ENCODE measurements at regions not wholly inside any gene's neighbourhood (a gene's known extent, or its start where the extent isn't known, plus 50 kb on each side); places are given as distances from the start of the nearest gene placed in this dataset.

DNA sequence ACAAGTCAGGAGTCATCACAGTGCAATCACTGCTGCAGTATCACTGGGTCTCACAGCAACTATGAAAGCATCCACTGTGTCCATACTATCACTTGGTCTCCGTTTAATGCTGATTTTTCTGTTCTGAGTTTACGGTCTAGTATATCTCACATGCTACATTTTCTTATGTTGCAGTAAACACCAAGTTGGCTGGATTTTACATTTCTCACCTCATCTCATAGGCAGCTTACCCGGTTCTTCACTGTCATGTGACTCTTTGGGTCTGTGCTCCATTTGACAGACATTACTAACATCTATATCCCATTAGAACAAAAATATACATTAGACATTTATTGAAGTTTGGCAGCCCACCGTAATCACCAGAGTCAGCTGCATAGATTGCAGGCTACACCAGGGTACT, 115.7 kb upstream of the PRMT8 start:
- H3K27me3 Mint-ChIP-seq (ENCODE audit: low read depth) = no peaks in the 10 kb centered on the region
- ATAC-seq = no peak
- H3K27ac Mint-ChIP-seq = no peak overlapping the region
- ChIA-PET POLR2A (no interaction called here), CTCF (no interaction called here)
- no peaks in the 10 kb centered on the region for H3K36me3 Mint-ChIP-seq
- no peak for TF ChIP-seq ZNF416 (CRISPR knock-in tag; IDR thresholded peaks at IDR 0.05)
- no peak for TF ChIP-seq FOXK1 (CRISPR knock-in tag; IDR thresholded peaks at IDR 0.05)
- no peak for TF ChIP-seq NFYB (CRISPR knock-in tag; conservative IDR thresholded peaks at IDR 0.05; ENCODE audit: low read depth)
- TF ChIP-seq SMAD4 (CRISPR knock-in tag; IDR thresholded peaks at IDR 0.05) = no peak
- TF ChIP-seq, protein P1, sequence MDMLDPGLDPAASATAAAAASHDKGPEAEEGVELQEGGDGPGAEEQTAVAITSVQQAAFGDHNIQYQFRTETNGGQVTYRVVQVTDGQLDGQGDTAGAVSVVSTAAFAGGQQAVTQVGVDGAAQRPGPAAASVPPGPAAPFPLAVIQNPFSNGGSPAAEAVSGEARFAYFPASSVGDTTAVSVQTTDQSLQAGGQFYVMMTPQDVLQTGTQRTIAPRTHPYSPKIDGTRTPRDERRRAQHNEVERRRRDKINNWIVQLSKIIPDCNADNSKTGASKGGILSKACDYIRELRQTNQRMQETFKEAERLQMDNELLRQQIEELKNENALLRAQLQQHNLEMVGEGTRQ (CRISPR knock-in tag; IDR thresholded peaks at IDR 0.05) = no peak
- TF ChIP-seq OVOL2 (CRISPR knock-in tag; IDR thresholded peaks at IDR 0.05; ENCODE audit: borderline replicate concordance) = no peak
- no peak for TF ChIP-seq TEAD4 (CRISPR knock-in tag; IDR thresholded peaks at IDR 0.05)
- TF ChIP-seq, protein P2, sequence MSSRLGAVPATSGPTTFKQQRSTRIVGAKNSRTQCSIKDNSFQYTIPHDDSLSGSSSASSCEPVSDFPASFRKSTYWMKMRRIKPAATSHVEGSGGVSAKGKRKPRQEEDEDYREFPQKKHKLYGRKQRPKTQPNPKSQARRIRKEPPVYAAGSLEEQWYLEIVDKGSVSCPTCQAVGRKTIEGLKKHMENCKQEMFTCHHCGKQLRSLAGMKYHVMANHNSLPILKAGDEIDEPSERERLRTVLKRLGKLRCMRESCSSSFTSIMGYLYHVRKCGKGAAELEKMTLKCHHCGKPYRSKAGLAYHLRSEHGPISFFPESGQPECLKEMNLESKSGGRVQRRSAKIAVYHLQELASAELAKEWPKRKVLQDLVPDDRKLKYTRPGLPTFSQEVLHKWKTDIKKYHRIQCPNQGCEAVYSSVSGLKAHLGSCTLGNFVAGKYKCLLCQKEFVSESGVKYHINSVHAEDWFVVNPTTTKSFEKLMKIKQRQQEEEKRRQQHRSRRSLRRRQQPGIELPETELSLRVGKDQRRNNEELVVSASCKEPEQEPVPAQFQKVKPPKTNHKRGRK (CRISPR knock-in tag; IDR thresholded peaks at IDR 0.05; ENCODE audit: borderline replicate concordance) = no peak
- TF ChIP-seq, protein P3, sequence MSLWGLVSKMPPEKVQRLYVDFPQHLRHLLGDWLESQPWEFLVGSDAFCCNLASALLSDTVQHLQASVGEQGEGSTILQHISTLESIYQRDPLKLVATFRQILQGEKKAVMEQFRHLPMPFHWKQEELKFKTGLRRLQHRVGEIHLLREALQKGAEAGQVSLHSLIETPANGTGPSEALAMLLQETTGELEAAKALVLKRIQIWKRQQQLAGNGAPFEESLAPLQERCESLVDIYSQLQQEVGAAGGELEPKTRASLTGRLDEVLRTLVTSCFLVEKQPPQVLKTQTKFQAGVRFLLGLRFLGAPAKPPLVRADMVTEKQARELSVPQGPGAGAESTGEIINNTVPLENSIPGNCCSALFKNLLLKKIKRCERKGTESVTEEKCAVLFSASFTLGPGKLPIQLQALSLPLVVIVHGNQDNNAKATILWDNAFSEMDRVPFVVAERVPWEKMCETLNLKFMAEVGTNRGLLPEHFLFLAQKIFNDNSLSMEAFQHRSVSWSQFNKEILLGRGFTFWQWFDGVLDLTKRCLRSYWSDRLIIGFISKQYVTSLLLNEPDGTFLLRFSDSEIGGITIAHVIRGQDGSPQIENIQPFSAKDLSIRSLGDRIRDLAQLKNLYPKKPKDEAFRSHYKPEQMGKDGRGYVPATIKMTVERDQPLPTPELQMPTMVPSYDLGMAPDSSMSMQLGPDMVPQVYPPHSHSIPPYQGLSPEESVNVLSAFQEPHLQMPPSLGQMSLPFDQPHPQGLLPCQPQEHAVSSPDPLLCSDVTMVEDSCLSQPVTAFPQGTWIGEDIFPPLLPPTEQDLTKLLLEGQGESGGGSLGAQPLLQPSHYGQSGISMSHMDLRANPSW (CRISPR knock-in tag; conservative IDR thresholded peaks at IDR 0.05; ENCODE audit: low read depth) = no peak
- TF ChIP-seq SP1 (CRISPR knock-in tag; conservative IDR thresholded peaks at IDR 0.05) = no peak
- TF ChIP-seq, protein P4, sequence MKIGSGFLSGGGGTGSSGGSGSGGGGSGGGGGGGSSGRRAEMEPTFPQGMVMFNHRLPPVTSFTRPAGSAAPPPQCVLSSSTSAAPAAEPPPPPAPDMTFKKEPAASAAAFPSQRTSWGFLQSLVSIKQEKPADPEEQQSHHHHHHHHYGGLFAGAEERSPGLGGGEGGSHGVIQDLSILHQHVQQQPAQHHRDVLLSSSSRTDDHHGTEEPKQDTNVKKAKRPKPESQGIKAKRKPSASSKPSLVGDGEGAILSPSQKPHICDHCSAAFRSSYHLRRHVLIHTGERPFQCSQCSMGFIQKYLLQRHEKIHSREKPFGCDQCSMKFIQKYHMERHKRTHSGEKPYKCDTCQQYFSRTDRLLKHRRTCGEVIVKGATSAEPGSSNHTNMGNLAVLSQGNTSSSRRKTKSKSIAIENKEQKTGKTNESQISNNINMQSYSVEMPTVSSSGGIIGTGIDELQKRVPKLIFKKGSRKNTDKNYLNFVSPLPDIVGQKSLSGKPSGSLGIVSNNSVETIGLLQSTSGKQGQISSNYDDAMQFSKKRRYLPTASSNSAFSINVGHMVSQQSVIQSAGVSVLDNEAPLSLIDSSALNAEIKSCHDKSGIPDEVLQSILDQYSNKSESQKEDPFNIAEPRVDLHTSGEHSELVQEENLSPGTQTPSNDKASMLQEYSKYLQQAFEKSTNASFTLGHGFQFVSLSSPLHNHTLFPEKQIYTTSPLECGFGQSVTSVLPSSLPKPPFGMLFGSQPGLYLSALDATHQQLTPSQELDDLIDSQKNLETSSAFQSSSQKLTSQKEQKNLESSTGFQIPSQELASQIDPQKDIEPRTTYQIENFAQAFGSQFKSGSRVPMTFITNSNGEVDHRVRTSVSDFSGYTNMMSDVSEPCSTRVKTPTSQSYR (CRISPR knock-in tag; IDR thresholded peaks at IDR 0.05) = no peak
- TF ChIP-seq, protein P5, sequence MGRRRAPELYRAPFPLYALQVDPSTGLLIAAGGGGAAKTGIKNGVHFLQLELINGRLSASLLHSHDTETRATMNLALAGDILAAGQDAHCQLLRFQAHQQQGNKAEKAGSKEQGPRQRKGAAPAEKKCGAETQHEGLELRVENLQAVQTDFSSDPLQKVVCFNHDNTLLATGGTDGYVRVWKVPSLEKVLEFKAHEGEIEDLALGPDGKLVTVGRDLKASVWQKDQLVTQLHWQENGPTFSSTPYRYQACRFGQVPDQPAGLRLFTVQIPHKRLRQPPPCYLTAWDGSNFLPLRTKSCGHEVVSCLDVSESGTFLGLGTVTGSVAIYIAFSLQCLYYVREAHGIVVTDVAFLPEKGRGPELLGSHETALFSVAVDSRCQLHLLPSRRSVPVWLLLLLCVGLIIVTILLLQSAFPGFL (CRISPR knock-in tag; IDR thresholded peaks at IDR 0.05; ENCODE audit: borderline replicate concordance) = no peak
- TF ChIP-seq MXD4 (CRISPR knock-in tag; IDR thresholded peaks at IDR 0.05; ENCODE audit: borderline replicate concordance) = no peak
- TF ChIP-seq, protein P6, sequence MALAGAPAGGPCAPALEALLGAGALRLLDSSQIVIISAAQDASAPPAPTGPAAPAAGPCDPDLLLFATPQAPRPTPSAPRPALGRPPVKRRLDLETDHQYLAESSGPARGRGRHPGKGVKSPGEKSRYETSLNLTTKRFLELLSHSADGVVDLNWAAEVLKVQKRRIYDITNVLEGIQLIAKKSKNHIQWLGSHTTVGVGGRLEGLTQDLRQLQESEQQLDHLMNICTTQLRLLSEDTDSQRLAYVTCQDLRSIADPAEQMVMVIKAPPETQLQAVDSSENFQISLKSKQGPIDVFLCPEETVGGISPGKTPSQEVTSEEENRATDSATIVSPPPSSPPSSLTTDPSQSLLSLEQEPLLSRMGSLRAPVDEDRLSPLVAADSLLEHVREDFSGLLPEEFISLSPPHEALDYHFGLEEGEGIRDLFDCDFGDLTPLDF (CRISPR knock-in tag; IDR thresholded peaks at IDR 0.05) = no peak
- TF ChIP-seq ESRRA (CRISPR knock-in tag; IDR thresholded peaks at IDR 0.05; ENCODE audit: borderline replicate concordance) = no peak
- no peak for TF ChIP-seq NFATC4 (CRISPR knock-in tag; IDR thresholded peaks at IDR 0.05)
- no peak for TF ChIP-seq EMX1 (CRISPR knock-in tag; IDR thresholded peaks at IDR 0.05)
- TF ChIP-seq, protein P7, sequence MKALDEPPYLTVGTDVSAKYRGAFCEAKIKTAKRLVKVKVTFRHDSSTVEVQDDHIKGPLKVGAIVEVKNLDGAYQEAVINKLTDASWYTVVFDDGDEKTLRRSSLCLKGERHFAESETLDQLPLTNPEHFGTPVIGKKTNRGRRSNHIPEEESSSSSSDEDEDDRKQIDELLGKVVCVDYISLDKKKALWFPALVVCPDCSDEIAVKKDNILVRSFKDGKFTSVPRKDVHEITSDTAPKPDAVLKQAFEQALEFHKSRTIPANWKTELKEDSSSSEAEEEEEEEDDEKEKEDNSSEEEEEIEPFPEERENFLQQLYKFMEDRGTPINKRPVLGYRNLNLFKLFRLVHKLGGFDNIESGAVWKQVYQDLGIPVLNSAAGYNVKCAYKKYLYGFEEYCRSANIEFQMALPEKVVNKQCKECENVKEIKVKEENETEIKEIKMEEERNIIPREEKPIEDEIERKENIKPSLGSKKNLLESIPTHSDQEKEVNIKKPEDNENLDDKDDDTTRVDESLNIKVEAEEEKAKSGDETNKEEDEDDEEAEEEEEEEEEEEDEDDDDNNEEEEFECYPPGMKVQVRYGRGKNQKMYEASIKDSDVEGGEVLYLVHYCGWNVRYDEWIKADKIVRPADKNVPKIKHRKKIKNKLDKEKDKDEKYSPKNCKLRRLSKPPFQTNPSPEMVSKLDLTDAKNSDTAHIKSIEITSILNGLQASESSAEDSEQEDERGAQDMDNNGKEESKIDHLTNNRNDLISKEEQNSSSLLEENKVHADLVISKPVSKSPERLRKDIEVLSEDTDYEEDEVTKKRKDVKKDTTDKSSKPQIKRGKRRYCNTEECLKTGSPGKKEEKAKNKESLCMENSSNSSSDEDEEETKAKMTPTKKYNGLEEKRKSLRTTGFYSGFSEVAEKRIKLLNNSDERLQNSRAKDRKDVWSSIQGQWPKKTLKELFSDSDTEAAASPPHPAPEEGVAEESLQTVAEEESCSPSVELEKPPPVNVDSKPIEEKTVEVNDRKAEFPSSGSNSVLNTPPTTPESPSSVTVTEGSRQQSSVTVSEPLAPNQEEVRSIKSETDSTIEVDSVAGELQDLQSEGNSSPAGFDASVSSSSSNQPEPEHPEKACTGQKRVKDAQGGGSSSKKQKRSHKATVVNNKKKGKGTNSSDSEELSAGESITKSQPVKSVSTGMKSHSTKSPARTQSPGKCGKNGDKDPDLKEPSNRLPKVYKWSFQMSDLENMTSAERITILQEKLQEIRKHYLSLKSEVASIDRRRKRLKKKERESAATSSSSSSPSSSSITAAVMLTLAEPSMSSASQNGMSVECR (CRISPR knock-in tag; IDR thresholded peaks at IDR 0.05; ENCODE audit: borderline replicate concordance) = no peak
- no peak overlapping the region for H3K4me3 Mint-ChIP-seq
- H3K4me1 Mint-ChIP-seq = 0 out of 2 replicates have a peak, but pooled peaks cover 2% of the 10 kb centered on the region
- H3K9me3 Mint-ChIP-seq = peaks cover 5% of the 10 kb centered on the region
- no peak for DNase-seq (ENCODE audit: low spot score)

Measured in WTC11 (cell line).